Fibroblast of lung (primary cell): ENCODE measurements at regions not wholly inside any gene's neighbourhood (a gene's known extent, or its start where the extent isn't known, plus 50 kb on each side); places are given as distances from the start of the nearest gene placed in this dataset.

Experiments used
- DNase-seq, 2 donors: peaks; one replicate each; pipeline versions ENCODE4 v3.0.0 to v3.0.0-alpha.2; 2010; ENCODE audit warnings: low read depth in 2 of 2
- H2AFZ ChIP-seq: 2 replicates; pipeline ENCODE4 v1.5.1; 2012; ENCODE audit warnings: low read length, control low read depth, inconsistent platforms
- H3K27ac ChIP-seq: 2 replicates; pipeline ENCODE4 v1.5.1; 2011; ENCODE audit warnings: low read length, control low read depth; ENCODE audit not compliant: insufficient read depth
- H3K27me3 ChIP-seq: 2 replicates; pipeline ENCODE4 v1.5.1; 2011; ENCODE audit warnings: mild to moderate bottlenecking, low read length; ENCODE audit not compliant: control insufficient read depth, insufficient read depth
- H3K36me3 ChIP-seq: 2 replicates; pipeline ENCODE4 v1.5.1; 2011; ENCODE audit warnings: low read length; ENCODE audit not compliant: control insufficient read depth, insufficient read depth
- H3K4me1 ChIP-seq: 2 replicates; pipeline ENCODE4 v1.5.1; 2011; ENCODE audit warnings: low read length; ENCODE audit not compliant: control insufficient read depth, insufficient read depth; ENCODE audit errors: extremely low read depth
- H3K4me2 ChIP-seq: 2 replicates; pipeline ENCODE4 v1.5.1; 2011; ENCODE audit warnings: low read length, control low read depth; ENCODE audit not compliant: insufficient read depth; ENCODE audit errors: extremely low read depth
- H3K4me3 ChIP-seq, 4 experiments: fragments of 200-600 bp in 1 of 4; sonication (generic) in 1 of 4; replicated peaks in 1 of 4; 2 replicates each; pipeline ENCODE4 v1.5.1; 2011 to 2016; ENCODE audit warnings: low read length in 4 of 4, low read depth in 3 of 4, mild to moderate bottlenecking in 3 of 4, control low read depth in 2 of 4, inconsistent platforms in 1 of 4, mixed read lengths in 1 of 4; ENCODE audit not compliant: insufficient read depth in 1 of 4; ENCODE audit errors: control extremely low read depth in 1 of 4
- H3K79me2 ChIP-seq: 2 replicates; pipeline ENCODE4 v1.5.1; 2012; ENCODE audit warnings: mild to moderate bottlenecking, low read length, inconsistent platforms; ENCODE audit not compliant: control insufficient read depth, insufficient read depth
- H3K9ac ChIP-seq: 2 replicates; pipeline ENCODE4 v1.5.1; 2011; ENCODE audit warnings: mild to moderate bottlenecking, low read length, control low read depth; ENCODE audit not compliant: insufficient read depth
- H3K9me3 ChIP-seq: 2 replicates; pipeline ENCODE4 v1.5.1; 2012; ENCODE audit warnings: low read depth, low read length; ENCODE audit not compliant: control insufficient read depth, insufficient read depth
- H4K20me1 ChIP-seq: 2 replicates; pipeline ENCODE4 v1.5.1; 2011; ENCODE audit warnings: low read length; ENCODE audit not compliant: control insufficient read depth, insufficient read depth; ENCODE audit errors: extremely low read depth
- EZH2 ChIP-seq: IDR thresholded peaks from 2 replicates; pipeline ENCODE4 v1.5.1; 2012; ENCODE audit warnings: low read length, control low read depth, mild to moderate bottlenecking; ENCODE audit errors: missing control alignments
- TF ChIP-seq, protein P1 (sequence below), 2 donors: IDR thresholded peaks in 1 of 2; conservative IDR thresholded peaks in 1 of 2; 1 replicate in 1 of 2; 2 replicates in 1 of 2; pipeline ENCODE4 v1.5.1; 2011 to 2012; ENCODE audit warnings: low read length in 2 of 2, control low read depth in 1 of 2, inconsistent platforms in 1 of 2, low read depth in 1 of 2, mild to moderate bottlenecking in 1 of 2

DNA sequence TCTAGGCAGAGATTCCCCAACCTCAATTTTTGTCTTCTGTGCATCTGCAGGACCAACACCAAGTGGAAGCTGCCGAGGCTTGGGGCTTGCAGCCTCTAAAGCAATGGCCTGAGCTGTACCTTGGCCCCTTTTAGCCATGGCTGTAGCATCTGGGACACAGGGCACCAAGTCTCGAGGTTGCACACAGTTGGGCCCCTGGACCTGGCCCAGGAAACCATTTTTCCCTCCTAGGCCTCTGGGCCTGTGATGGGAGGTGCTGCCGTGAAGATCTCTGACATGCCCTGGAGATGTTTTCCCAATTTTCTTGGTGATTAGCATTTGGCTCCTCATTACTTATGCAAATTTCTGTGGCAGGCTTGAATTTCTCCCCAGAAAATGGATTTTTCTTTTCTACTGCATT, 105.7 kb upstream of the LDAH start:
- no peak for TF ChIP-seq EZH2
- TF ChIP-seq, protein P1, sequence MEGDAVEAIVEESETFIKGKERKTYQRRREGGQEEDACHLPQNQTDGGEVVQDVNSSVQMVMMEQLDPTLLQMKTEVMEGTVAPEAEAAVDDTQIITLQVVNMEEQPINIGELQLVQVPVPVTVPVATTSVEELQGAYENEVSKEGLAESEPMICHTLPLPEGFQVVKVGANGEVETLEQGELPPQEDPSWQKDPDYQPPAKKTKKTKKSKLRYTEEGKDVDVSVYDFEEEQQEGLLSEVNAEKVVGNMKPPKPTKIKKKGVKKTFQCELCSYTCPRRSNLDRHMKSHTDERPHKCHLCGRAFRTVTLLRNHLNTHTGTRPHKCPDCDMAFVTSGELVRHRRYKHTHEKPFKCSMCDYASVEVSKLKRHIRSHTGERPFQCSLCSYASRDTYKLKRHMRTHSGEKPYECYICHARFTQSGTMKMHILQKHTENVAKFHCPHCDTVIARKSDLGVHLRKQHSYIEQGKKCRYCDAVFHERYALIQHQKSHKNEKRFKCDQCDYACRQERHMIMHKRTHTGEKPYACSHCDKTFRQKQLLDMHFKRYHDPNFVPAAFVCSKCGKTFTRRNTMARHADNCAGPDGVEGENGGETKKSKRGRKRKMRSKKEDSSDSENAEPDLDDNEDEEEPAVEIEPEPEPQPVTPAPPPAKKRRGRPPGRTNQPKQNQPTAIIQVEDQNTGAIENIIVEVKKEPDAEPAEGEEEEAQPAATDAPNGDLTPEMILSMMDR (conservative IDR thresholded peaks at IDR 0.05 in 1 of 2, IDR thresholded peaks at IDR 0.05 in 1 of 2; ENCODE audit: low read depth in 1 of 2, low read length in 2 of 2), result no peak
- H3K9ac ChIP-seq, result no peak overlapping the region
- no peak overlapping the region for H3K27ac ChIP-seq
- no peaks in the 10 kb centered on the region for H4K20me1 ChIP-seq
- no peaks in the 10 kb centered on the region for H3K4me1 ChIP-seq
- H3K79me2 ChIP-seq, result no peaks in the 10 kb centered on the region
- H3K9me3 ChIP-seq, result no peaks in the 10 kb centered on the region
- H2AFZ ChIP-seq, result no peak overlapping the region
- no peak overlapping the region for H3K4me2 ChIP-seq
- no peaks in the 10 kb centered on the region for H3K27me3 ChIP-seq
- no peaks in the 10 kb centered on the region for H3K36me3 ChIP-seq
- H3K4me3 ChIP-seq, result no peak overlapping the region
- no peak for DNase-seq

DNA sequence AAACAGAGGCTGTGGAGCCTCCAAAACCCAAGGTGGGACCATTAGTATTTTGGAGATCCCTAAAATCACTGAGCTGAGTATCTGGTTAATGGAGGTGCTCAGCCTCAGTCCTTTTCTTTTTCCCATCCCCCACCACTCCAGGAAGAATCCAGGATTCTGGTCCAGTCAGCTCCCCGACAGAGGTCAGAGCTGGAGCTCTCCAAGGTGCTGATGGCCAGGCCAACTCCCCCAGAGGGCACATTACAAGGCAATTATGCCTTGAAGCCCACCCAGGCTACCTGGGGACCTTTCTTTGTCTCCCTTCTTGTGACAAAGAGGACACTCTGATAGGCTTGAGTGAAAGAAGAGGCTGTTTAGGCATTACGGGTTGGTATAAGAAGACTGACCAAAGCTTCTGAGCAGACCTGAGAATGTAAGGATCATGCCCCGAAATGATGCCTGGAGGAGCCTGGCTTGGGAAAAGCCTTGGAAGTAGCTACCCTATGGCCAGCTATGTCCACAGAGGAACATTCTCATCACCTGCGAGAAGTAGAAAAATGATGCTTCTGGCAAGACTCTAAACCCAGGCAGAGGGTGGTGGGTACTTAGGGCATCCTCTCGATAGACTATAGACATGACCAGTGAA, 102.5 kb upstream of the LDAH start:
- no peak overlapping the region for H3K27ac ChIP-seq
- no peak overlapping the region for H2AFZ ChIP-seq
- no peak overlapping the region for H3K9ac ChIP-seq
- H3K36me3 ChIP-seq, result no peaks in the 10 kb centered on the region
- H3K4me3 ChIP-seq, result no peak overlapping the region
- H3K4me2 ChIP-seq, result no peak overlapping the region
- H3K9me3 ChIP-seq, result no peaks in the 10 kb centered on the region
- no peaks in the 10 kb centered on the region for H3K4me1 ChIP-seq
- H3K79me2 ChIP-seq, result no peaks in the 10 kb centered on the region
- no peak for TF ChIP-seq EZH2
- TF ChIP-seq, protein P1 (conservative IDR thresholded peaks at IDR 0.05 in 1 of 2, IDR thresholded peaks at IDR 0.05 in 1 of 2; ENCODE audit: low read depth in 1 of 2, low read length in 2 of 2), result no peak
- peak in 1 of 2 donors; percentile 15 for DNase-seq
- H3K27me3 ChIP-seq, result no peaks in the 10 kb centered on the region
- no peaks in the 10 kb centered on the region for H4K20me1 ChIP-seq

GRCh38 chr2:20919297-20919800, 96.4 kb upstream of the LDAH start:
- Histone ChIP-seq H3K4me3 (no peak overlapping the region), H3K4me2 (no peak overlapping the region), H3K27ac (no peak overlapping the region), H3K36me3 (no peaks in the 10 kb centered on the region), H3K79me2 (no peaks in the 10 kb centered on the region), H2AFZ (no peak overlapping the region), H4K20me1 (no peaks in the 10 kb centered on the region), H3K27me3 (no peaks in the 10 kb centered on the region), H3K9ac (no peak overlapping the region), H3K9me3 (no peaks in the 10 kb centered on the region), H3K4me1 (peaks cover 7% of the 10 kb centered on the region)
- no peak for DNase-seq
- no peak for TF ChIP-seq EZH2
- TF ChIP-seq, protein P1 (conservative IDR thresholded peaks at IDR 0.05 in 1 of 2, IDR thresholded peaks at IDR 0.05 in 1 of 2; ENCODE audit: low read depth in 1 of 2, low read length in 2 of 2), result no peak
